ENCODE measurements at regions not wholly inside any gene's neighbourhood (a gene's known extent, or its start where the extent isn't known, plus 50 kb on each side); places are given as distances from the start of the nearest gene placed in this dataset.

DNA sequence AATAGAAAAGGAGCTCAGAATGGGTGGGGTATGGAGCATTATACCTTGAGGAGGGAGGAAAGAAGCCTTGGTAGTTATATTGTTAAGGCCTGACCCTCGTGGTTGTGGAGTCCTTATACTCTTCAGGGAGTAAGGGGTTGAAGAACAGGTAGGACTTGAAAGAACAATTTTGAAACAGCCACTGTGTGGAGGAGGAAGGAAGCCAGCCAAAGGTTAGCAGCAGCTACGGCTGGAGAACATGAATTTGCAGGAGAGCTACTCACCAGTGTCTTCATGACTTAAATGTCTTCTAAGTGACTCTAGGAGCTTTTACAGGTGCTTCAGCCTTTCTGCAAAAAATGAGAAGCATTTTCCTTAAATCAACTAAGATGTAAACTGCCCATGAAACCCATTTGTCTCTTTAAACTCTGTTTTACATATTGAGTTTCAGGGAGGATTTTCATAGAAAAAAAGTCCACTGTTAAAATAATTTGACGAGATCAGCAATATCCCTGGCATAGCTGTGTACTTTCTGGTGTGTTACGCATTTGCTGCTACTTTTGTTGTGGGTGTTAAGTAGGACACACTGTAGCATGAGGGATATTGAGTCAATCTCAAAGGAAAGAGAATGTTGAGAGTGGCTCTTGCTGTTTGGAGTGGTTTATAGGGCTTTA is 110.6 kb upstream of the ELL2 start:
- no peak for DNase-seq (ENCODE audit: low read depth)

DNA sequence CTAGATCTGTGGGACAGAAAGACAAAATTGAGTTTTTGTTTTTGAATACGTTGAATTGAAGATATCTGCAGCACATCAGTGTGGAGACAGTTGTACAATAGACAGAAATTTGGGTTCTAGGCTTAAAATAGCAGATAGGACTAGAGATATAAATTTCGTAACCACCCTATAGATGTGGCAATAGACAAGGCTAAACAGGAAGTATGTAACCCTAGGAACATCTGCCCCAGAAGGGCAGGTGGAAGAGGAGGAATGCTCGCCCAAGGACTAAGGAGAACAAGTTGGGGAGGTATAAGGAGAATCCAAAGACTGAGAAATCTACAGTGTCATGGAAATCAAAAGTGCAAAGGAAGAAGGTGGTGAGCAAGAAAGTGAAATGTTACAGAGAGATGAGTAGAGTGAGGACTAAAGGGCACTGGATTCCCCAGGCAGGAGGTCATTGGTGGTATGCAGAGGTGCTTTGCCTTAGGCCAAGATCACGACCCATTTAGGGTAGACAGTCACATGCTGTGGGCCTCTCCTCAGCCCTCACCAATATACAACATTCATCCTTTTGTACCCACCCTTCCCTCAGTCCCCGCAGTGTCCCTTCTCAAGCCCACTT is 109.1 kb upstream of the ELL2 start:
- no peak for DNase-seq (ENCODE audit: low read depth)

GRCh38 chr5:96067894-96068614 is 106.4 kb upstream of the ELL2 start:
- peak; percentile 95 for DNase-seq (ENCODE audit: low read depth)

GRCh38 chr5:96067251-96067650 is 105.6 kb upstream of the ELL2 start:
- DNase-seq (ENCODE audit: low read depth): no peak

DNA sequence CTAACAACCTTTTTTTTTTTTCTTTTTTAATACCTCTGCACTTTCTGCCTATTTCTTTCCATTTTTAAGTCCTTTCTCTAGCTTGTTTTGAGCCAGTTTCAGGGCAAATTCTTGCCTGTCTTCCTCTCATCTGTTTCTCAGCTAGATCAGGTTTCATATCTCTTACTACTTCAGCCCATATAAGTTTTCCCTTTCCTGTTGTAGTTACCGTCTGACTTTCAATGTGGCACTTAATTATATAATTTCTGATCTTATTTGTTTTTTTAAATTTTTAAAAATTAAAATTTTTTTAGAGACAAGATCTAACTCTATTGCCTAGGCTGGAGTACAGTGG is 104.7 kb upstream of the ELL2 start:
- no peak for DNase-seq (ENCODE audit: low read depth)

- no peak for DNase-seq (ENCODE audit: low read depth)
Measured at GRCh38 chr5:96065685-96066385, 104.2 kb upstream of the ELL2 start.

DNA sequence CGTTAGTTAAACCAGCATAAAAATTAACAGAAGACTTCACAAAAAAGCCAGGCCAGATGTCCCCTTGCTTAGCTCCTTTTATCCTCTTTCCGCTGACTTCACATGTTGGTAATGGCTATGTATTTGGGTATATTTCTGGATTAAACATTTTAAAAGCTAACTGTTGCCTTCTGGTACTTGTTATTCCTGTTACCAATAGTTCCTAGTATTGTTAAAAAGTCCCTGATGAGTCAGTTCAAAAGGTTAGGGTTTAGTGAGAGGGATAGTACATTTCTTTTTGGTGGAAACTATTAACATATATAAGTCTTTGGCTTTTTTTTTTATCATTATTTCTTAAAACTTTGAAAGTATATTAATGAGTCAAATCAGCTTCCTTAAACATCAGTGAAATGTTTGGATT is 103.2 kb upstream of the ELL2 start:
- DNase-seq (ENCODE audit: low read depth): no peak

DNA sequence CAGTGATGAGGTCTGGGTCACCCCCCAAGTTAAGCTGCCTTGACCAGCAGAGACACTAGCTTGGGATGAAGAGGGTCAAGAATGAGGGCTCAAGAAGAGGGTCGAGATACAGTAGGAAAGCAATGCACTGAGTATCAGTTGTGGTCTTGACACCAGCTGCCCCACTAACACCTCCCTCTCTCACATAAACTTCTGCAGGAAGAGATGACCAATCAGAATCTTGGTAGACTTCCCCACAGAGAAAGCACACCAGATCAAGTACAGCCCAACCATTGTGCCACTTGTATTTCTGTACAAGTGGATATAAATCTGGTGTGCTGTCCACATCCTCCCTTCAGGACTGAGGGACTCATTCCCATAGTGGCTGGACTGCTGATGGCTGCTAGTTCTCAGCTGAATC is 101.2 kb upstream of the ELL2 start:
- DNase-seq (ENCODE audit: low read depth): no peak

- DNase-seq (ENCODE audit: low read depth): no peak
Measured at GRCh38 chr5:96058084-96058483, 96.4 kb upstream of the ELL2 start.

GRCh38 chr5:96054311-96055030 is 92.8 kb upstream of the ELL2 start:
- DNase-seq (ENCODE audit: low read depth): no peak

DNA sequence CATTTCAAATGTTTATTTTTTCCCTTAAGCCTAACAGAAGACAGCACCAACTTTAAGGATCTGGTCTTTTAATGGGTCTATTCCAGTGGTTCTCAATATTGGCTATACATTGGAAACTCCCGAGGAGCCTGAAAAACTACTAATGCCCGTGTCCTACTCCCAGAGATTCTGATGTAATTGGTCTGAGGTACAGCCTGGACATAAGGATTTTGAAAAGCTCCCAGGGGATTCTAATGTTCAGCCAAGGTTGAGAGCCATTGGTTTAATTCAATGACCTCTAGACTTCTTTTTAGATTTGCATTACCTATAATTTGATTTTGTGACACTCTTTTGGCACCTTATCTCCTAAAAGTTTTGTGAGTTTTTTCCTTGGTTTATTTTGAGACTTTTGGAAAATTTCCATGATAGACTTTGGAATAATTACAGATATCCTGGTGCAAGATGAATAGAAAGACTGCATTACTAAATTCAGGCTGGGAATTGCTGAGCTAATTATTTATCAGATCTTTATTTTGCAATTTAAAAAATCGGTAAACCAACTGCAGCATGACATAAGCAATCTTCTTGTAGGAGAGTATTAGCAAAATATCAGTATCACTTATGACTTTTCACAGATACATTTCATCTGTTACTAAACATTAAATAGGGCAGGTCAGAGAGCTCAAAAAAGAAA is 91.5 kb upstream of the ELL2 start:
- no peak for DNase-seq (ENCODE audit: low read depth)

DNA sequence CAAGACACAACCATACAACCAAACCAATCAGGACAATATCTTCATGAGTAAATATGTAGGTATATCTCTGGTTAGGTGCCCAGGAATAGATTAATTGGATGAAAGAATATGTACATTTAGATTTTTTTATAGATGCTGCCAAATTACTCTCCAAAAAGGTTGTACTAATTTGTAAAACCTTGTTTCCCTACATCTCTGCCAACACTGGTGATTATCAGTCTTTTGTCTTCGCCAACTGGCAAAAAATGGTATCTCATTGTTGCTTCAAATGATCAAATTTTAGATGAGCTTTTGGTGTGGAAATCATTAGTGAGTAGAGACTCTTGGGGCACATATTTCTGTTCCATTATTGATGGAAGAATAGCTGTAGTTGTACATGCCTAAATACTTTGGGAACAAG is 90.7 kb upstream of the ELL2 start:
- DNase-seq (ENCODE audit: low read depth): no peak

GRCh38 chr5:96051401-96051830 is 89.8 kb upstream of the ELL2 start:
- DNase-seq (ENCODE audit: low read depth): no peak

GRCh38 chr5:96050273-96050880 is 88.7 kb upstream of the ELL2 start:
- DNase-seq (ENCODE audit: low read depth): no peak

DNA sequence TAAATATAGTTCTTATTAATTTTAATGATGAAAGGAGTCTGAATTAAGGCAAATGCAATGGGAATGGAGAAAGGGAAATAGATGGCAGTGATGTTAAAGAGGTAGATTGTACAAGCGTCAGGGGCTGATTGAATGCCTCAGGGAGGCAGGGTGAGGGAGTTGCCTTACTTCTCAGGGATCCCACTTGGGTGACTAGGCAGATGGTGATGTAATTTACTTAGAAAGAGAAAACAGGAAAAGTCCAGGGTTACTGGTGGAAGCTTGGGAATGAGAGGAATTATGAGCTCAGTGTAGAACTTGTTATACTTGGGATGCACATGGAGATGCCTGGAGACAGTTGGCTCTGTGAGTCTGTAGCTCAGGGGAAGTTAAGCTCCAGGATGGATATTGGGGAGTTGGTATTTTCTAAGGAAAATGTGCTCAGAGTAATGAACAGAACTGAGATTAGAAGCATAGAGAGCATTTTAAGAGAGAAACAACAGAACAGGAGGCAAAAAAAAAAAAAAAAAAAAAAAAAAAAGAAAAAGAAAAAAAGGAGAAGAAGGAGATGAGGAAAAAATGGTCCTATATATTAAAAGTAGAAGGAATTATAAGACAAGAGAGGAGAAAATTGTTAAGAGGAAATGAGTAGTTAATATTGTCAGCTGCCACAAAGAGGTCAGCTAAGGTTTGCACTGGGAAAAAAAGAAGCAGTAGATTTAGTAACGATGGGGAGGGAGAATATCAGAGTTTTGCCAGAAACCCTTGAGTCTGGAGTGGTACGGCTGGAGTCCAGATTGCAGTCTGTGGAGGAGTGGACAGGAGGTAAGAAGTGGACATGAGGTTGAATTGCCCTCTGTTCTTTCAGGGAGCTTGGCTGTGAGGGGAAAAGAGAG is 88.0 kb upstream of the ELL2 start:
- DNase-seq (ENCODE audit: low read depth): peak; percentile 38

DNA sequence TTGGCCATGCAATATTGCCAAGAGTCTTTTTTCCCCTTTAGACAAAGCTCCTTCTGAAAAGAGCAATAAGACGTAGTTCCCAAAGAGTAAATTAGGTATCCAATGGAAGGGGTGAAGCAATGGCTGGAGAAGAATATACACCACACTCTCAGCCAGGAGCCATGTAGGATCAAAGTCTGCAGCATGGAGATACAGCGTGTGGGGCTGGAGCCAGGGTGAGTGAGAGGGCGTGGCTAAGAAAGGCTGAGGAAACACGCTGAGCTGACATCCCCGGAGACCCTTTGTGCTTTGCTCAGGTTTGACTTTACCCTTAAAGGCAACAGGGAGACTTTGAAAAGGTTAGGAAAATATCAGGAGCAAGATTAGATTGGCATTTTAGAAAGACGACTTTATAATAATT is 87.1 kb upstream of the ELL2 start:
- DNase-seq (ENCODE audit: low read depth): no peak

GRCh38 chr5:96045888-96046287 is 84.2 kb upstream of the ELL2 start:
- no peak for DNase-seq (ENCODE audit: low read depth)

GRCh38 chr5:96043446-96043845 is 81.8 kb upstream of the ELL2 start:
- DNase-seq (ENCODE audit: low read depth): no peak

- no peak for DNase-seq (ENCODE audit: low read depth)
Measured at GRCh38 chr5:96037128-96037527, 75.5 kb upstream of the ELL2 start.

DNA sequence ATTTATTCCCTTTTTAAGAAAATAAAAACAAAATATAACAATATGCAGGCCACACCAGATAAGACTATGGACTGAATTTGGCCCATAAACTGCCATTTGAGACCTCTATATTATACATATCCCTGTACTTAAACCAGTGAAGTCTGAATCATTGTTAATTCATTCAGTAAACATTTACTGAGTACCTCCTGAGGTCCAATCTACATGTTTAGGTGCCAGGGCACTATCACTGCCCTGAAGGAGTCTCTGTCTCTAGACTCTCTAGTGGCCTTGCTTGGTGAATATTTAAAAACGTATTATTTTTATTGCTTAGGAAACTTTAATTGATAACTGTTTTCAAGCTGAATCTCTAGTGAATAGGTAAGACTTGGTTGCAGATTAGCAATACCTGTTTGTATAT is 74.7 kb upstream of the ELL2 start:
- DNase-seq (ENCODE audit: low read depth): no peak
